ENCODE measurements at regions not wholly inside any gene's neighbourhood (a gene's known extent, or its start where the extent isn't known, plus 50 kb on each side); places are given as distances from the start of the nearest gene placed in this dataset.

- TF ChIP-seq CTCF (IDR thresholded peaks at IDR 0.05) (no peak), ZFX (IDR thresholded peaks at IDR 0.05; ENCODE audit: borderline replicate concordance) (no peak)
Observed at GRCh38 chr6:126811321-126811720, 307.1 kb upstream of the RSPO3 start.
